ENCODE measurements at regions not wholly inside any gene's neighbourhood (a gene's known extent, or its start where the extent isn't known, plus 50 kb on each side); places are given as distances from the start of the nearest gene placed in this dataset.
A peak's percentile ranks its signal among the peaks of the same experiment; 100 is the strongest.

DNA sequence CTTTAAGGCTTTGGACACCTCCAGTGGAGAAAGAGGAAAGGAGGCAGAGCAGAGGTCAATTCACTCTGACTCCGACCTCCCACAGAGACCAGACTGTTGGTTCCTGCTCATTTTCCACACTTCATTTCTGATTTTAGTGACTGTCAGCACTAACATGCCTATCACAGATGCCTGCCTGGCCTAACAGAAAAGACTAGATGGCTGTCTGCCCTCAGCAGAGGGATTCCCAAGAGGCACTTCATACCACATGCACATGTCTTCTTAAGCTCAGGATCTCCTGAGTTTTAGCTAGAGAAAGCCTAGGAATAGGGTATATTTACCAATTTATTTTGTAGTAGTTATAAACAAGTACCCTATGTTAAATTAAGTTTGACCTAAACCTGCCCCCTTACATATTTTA, 336.0 kb downstream of the ENC1 start:
- FAIRE-seq (no peak), DNase-seq (ENCODE audit: extremely low spot score, insufficient read length, low read depth) (no peak)

DNA sequence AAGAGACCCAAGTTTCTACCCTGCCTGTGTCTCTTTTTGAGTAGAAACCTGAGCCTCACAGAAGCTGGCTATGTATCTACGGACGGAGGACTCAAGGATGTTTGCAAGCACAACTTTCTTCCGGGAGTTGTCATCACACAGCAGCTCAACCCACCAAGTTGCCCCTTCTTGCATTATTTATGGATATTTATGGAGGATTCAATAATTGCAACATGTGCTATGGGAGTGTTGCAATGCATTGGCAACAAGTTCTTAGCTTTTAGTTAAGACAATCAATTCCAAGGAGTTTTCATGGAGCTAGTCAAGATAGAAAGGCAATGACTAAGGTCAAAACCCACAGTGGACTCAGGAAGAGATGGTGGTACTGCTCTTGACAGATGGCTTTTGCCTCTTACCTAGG, 336.9 kb downstream of the ENC1 start:
- FAIRE-seq (no peak), DNase-seq (ENCODE audit: extremely low spot score, insufficient read length, low read depth) (no peak)

DNA sequence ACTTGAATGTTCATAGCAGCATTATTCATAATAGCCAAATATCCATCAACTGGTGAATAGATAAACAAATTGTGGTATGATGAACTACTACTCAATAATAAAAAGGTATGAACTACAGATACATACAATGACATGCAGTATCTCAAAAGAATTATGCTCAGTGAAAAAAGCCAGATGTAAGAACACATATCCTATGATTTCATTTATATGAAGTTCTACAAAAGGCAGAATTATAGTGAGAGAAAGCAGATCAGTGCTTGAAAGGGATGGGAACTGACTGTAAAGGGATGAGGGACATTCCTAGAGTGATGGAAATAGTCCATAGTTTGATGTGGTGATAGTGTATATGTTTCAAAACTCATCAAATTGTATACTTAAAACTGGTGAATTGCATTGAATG, 339.0 kb downstream of the ENC1 start:
- FAIRE-seq (no peak), DNase-seq (ENCODE audit: extremely low spot score, insufficient read length, low read depth) (no peak)

DNA sequence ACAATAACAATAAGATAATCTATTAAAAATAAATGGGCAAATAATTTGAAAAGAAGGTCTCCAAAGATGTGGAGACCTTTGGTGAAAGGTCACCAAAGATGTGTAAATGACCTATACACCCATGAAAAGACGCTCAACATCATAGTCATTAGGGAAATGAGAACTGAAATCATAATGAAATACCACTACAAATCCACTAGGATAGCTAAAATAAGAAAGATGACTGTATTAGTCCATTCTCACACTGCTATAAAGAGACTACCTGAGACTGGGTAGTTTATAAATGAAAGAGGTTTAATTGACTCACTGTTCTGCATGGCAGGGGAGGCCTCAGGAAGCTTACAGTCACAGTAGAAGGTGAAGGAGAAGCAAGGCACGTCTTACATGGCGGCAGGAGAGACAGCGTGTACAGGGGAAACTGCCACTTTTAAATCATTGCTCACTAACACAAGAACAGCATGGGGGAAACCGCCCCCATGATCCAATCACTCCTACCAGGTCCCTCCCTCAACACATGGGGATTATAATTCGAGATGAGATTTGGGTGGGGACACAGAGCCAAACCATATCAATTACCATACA, 339.6 kb downstream of the ENC1 start:
- DNase-seq (ENCODE audit: extremely low spot score, insufficient read length, low read depth): no peak
- no peak for FAIRE-seq

DNA sequence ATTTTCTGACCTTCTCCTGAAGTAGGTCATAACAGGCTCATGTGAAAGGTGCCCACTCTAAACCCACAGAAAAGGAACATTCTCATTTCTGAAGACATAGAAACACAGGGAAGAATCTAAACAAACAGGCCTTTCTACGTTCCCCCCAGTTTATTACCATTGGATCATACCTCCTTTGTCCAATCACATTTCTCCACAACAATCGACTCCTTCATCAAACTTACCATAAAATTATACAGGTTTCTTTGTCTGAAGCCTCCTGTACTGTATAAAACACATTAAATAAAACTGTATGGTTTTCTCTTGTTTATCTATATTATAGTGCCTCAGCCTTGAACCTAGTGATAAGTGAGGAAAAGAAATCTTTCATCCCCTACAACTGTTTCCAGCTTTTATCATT, 340.7 kb downstream of the ENC1 start:
- DNase-seq (ENCODE audit: extremely low spot score, insufficient read length, low read depth) (no peak), FAIRE-seq (no peak)

DNA sequence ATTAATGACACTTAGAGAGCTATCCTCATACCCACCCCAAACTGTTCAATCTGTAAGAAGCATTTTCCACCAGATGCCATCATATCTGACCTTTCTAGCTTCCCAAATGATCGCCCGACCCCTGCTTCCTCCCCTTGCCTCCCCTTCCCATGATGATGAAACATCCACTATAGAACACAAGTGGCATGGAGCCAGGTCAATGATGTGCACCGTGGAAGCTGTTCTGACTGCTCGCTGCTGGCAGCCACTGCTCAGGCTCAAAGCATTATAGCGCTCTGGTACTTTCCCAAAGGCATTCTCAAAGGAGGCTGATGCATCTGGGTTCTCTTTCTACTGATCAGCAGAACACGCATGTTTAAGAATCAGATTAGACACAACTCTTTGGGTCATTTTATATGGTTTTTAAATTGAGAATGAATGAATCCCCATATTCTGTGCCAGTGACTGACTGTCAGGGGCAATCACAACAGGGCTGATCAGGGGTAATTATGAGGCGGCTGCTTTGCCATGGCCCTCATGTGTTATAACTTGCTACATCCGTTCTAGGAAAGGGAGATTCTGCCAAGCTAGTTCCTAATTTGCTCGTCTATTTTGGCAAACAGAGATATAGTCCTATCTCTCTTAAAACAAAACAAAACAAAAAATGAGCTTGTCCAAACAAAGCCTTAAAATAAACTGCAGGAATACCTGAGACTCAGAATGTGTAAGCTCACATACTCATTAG, 343.7 kb downstream of the ENC1 start:
- DNase-seq (ENCODE audit: extremely low spot score, insufficient read length, low read depth) (no peak), FAIRE-seq (peak; percentile 9)

DNA sequence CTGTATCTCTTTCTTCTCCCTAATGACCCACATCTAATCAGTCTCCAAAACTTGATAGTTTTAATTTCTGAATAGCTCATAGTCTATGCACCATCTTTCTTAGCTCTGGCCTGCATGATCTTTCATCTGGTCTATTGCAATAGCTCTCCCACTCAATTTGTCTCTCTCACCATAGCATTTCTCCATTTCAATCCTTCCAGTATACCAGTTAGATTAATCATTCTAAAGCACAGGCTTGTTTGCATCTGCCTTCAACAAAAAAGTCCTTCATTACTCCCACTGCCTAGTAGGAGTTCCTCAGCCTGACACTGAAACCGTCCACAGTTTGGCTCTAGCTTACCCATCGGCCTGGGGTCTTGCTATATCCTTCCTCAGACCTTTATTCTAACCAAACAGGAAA, 344.9 kb downstream of the ENC1 start:
- DNase-seq (ENCODE audit: extremely low spot score, insufficient read length, low read depth) (no peak), FAIRE-seq (no peak)

DNA sequence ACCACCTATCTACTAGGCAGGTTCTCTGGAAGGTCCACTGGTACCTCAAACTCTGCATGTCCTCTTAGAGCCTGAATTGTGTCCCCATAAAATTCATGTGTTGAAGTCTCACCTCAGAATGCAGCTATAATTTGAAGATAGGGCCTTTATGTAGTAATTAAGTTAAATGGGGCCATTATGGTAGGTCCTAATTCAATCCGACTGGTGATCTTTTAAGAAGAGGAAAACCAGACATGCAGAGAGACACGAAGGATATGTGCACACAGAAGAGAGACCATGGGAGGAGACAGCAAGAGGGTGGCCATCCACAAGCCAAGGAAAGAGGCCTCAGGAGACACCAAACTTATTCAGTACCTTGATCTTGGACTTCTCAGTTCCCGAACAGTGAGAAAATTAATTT, 345.4 kb downstream of the ENC1 start:
- peak; percentile 39 for FAIRE-seq
- DNase-seq (ENCODE audit: extremely low spot score, insufficient read length, low read depth): no peak

DNA sequence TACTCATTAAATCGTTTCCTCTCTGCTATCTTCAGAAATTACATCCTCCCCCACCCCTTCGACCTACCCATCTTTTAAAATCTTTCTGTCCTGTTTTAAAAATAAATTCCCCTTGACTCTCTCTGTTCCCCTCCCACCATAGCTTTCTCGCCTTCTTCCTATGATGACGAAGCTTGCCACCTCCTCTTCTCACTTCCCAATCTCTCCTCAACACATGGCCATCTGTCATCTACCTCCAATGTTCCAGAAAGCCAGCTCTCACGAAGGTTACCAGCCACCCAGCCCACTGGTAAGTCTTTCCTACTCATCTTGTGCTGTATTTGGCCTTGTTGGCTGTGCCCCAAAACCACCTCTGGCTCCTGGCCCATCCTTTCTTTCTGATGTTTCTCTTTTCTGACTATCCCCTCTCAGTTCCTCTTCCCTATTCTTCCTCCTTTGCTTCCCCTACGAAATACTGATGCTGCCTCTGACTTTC, 346.3 kb downstream of the ENC1 start:
- FAIRE-seq (peak; percentile 81), DNase-seq (ENCODE audit: extremely low spot score, insufficient read length, low read depth) (no peak)

DNA sequence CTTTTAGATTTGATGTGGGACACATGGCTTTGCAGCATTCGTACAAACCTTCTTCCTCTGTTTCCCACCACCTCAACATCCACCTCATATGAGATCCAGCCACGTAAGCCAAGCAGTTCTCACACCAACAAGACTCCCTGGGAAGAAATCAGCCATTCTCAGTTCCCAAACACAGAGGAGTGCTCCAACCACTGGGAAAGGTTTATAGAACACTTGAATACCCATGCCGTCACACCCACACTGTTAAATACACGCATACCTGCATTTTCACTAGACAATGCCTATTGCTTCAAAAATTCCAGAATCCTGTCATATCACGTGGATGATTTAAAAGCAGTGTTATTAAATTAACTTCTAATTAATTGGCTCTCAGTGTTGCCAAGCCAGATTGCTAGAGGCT, 347.3 kb downstream of the ENC1 start:
- FAIRE-seq: no peak

DNA sequence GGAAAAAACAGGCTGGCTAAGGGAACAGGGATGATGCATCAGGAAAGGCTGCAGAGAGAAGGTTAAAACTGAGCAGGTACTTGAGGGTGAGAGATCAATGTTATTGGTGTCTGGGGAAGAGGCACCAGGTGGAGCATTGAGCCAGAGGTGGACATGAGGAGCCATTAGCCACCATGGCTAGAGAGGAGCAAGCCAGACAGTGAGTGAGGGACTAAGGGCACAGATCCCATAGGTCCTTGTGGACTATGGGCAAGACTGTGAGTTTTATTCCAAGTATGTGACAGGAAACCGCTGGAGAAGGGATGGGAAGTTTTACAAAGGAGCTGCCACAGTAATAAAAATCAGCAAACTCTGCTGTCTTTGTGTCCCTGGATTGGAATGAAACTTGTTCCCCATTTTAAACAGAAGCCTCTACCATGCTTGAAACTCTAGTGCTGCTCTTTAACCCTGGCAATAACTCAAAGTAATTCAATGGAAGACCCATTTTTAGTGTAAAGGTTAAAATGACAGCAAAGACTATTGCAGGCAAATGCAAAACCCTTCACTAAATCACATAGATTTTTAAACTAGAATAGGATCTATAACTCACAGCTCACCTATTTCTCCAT, 349.8 kb downstream of the ENC1 start:
- FAIRE-seq: no peak
- DNase-seq (ENCODE audit: extremely low spot score, insufficient read length, low read depth): no peak

More for the DNA sequence above, 347.3 kb downstream of the ENC1 start:
- no peak for DNase-seq (ENCODE audit: extremely low spot score, insufficient read length, low read depth)

DNA sequence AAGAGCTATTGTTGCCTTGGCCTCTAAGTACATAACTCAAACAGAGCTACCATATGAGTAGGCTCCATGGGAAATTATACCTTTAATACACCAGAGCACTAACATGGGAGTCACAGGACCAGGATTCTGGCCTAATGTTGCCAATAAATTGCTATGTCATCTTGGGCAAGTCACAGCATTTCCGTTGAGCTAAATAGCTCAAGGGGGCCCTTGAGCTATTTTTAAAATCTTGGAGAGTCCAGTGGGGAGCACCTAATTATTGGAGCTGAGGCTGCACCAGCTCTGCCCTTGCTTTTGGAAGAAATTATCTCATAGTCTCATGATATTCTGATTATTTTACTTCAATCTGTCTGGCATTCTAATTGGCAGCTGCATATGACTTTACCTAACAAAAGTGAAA, 350.8 kb downstream of the ENC1 start:
- DNase-seq (ENCODE audit: extremely low spot score, insufficient read length, low read depth) (no peak), FAIRE-seq (no peak)

DNA sequence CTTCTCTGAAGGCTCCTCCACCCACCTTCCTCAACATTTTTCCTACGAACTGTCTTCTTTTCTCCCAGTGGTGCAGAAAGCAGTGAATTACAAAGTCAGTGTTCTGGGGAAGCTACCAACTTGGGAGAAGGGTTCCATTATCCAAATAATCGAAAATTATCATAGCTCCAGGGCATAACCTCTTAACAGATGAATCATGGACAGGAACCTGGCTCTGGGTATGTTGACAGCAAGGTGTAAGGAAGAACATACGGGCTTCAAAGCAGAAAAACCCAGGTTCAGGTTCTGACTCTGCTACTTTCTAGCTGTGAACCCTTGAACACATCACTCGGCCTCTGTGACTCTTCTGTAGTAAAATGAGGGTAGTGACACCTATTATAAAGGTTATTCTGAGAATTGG, 351.3 kb downstream of the ENC1 start:
- DNase-seq (ENCODE audit: extremely low spot score, insufficient read length, low read depth): no peak
- FAIRE-seq: no peak

DNA sequence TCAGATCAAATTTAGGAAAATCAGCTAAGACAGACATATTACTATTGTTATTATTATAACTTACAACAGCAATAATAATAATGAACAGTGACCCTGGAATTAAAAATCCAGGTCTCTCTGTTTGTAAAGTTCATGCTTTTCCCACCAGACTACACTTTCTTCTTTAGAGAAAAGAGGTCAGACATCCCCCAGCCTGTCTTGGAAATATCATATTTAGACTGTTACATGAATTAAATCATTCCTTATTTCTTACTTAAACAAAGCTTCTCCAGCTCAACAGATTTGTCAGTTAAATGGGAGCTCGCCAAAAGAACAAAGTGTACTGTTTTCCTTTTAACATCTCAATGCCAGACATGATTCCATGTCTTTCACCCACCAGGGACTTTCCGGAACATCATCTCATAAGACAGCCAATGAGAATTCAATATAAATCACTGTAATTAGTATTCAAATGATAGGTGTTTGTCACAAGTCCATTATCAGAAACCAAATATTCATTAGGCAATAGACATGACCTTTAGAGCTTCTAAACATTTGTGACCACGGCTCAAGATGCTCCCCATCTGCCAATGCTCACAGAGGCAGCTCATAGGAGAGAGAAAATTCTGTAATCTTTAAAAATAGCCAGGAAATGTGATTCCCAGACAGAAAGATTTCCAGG, 351.9 kb downstream of the ENC1 start:
- FAIRE-seq (no peak), DNase-seq (ENCODE audit: extremely low spot score, insufficient read length, low read depth) (no peak)

DNA sequence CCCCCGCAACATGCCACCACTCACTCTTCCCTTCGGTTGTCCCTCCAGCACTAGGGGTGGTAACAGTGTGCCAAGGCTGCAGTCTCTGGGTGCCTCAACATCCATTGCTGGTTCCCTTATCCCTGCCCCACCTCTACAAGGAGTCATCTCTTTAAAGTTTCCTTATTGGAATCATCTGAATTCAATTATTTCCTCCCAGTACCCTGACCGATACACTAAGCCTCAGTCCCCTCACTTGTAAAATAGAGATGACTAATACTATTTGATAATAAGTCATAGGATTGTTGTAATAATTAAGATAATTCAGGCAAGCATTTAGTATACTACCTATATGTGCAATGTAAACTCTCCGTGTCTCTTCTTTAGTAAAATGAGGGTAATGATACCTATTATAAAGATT, 352.5 kb downstream of the ENC1 start:
- DNase-seq (ENCODE audit: extremely low spot score, insufficient read length, low read depth) (no peak), FAIRE-seq (no peak)

DNA sequence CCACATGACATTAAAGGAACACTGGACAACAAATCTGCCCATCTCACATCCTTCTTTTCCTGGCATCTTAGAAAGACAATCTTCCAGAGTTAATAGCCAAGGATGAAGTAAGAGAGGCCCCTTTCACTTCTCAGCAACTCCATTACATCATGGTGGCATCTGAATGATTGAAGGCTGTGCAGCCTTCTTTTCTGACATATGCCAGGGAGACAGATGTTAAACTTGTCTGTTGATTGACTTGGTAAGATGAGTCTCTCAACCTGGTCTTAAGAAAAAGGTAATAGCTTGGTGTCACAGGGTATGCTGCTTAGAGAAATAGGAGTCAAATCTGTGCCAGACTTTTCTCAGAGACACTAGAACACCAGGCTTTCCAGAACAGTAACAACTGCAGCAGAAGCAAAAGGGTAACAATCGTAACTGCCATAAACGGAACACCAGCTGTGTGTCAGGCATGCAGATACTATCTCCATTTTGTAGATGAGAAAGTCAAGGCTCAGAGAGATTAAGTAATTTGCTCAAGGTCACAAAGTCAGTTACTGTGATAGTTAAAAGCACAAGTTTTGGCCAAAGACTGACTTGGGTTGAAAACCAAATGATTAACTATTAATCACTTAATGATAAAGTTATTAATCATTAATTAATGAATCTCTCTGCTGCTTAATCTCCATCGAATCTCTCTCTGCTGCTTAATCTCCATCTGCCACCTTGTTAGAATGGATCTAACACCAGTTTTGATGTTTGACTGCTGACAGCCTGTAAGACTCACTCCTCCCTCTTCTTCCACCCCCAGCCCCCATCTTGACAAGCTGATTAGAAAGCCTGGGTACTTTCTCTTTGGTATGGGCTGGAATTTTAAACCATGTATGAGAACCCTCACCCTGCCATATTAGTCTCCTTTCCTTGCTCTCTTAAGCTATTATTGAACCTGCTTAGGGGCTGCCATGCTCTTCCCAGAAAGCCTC, 353.5 kb downstream of the ENC1 start:
- DNase-seq (ENCODE audit: extremely low spot score, insufficient read length, low read depth) (no peak), FAIRE-seq (no peak)

DNA sequence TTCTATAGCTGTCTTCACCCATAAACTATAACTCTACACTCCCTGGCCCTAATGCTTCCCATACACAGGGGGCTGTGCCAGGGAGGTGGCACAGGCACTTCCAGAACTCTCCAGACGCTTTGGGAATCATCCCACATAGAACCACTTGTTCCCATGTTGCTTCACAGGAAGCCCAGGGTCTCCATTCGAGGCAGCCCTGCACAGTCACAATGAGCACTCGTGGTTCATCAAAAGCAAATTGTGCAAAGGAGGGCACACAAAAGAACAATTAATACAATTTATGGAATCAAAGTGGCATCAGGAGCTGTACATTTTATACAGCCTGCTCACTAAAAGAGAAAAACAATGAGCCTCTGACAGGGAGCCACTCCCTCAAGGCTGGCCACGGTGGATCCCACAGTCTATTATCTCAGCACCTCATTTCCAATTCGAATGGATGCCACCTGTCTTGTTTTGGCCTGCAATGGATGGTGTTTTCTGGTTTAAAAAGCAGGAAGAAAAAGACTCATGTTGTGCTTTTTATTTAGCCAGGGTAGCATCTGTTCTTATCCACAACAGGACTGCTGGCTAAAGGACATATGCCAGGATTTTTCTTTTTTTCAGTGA, 354.8 kb downstream of the ENC1 start:
- FAIRE-seq (no peak), DNase-seq (ENCODE audit: extremely low spot score, insufficient read length, low read depth) (no peak)

DNA sequence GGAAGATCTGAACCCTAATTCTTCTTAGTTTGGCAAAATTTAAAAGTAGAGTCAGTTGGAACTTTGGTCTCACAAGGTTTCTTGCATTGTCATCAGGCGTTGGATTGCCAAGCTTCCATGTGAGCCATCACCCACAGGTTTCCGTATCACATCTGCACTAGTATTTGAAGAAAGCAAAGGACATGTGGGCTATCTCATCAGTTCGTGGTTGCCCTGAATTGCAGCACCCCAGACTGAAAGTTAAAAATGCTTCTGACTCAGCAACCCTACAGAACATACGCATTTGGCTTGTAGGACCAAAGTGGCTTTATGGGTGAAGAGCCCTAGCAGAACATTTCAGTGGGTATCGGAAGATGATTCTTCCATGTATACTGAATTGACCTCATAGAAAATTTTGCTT, 358.0 kb downstream of the ENC1 start:
- DNase-seq (ENCODE audit: extremely low spot score, insufficient read length, low read depth) (no peak), FAIRE-seq (no peak)

DNA sequence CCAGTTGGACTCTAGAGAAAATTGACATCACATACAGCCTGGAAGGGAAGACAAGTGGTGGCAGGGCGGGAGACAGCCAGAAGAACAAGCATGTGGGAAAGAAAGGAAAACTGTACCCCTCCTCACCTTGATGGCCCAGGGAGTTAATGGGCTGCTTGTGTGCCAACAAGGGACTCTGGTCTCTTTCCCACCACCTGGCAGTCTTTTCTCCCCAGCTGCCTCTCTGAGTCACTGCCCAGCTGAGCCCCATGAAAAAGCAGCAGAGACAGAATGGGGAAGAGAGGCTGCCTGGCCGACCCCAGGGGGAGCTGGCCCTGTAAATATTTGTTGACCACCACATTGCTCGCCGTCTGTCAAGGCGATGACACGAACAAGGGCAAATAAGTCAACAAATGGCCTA, 359.4 kb downstream of the ENC1 start:
- FAIRE-seq (no peak), DNase-seq (ENCODE audit: extremely low spot score, insufficient read length, low read depth) (no peak)

DNA sequence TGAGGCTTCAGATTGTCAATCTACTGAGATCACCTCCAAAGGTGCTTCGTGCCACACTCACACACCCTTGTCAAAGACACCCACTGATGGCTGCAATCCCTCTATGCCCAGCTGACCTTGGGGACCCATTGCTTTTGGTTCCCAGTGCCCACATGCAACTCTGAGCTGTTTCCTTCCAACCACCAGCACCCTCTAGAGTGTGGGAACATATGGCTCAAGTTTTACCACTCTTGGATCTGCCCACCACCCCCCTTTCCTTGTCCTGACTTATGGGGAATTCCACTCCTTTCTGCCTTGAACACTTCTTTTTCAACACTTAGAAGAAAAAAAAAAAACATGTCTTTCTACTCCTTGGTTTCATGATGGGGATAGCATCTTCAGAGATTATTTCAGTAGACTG, 360.2 kb downstream of the ENC1 start:
- no peak for FAIRE-seq

More for the DNA sequence above, 360.2 kb downstream of the ENC1 start:
- DNase-seq (ENCODE audit: extremely low spot score, insufficient read length, low read depth): no peak
